Erythroblast (primary cell): ENCODE measurements at regions not wholly inside any gene's neighbourhood (a gene's known extent, or its start where the extent isn't known, plus 50 kb on each side); places are given as distances from the start of the nearest gene placed in this dataset.

Source experiments
- GATA1 ChIP-seq: IDR thresholded peaks from 2 replicates; pipeline ENCODE4 v1.6.1; 2011; ENCODE audit warnings: low read depth, mild to moderate bottlenecking, control low read depth, low read length, moderate library complexity
- POLR2A ChIP-seq: IDR thresholded peaks from 2 replicates; pipeline ENCODE4 v1.6.1; 2011; ENCODE audit warnings: mild to moderate bottlenecking, low read length

DNA sequence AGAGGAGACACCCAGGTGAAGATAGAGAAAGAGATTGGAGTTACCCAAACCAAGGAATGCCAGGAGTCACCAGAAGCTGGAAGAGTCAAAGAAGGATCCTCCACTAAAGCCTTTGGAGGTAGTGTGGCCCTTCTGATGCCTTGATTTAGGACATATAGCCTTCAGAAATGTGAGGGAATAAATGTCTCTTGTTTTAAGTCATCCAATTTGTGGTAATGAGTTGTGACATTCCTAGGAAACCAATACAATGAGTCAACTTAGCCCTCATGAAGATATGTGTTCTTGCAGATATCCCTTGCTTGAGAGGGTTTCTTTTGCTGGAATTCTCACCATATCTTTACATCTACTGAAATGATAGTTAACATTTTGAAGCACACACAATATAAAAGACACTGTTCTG is 58.8 kb downstream of the CCER1 start:
- TF ChIP-seq POLR2A (no peak), GATA1 (no peak)
